DND-41 (cell line): ENCODE measurements at regions not wholly inside any gene's neighbourhood (a gene's known extent, or its start where the extent isn't known, plus 50 kb on each side); places are given as distances from the start of the nearest gene placed in this dataset.

ENCODE experiments used
- ATAC-seq: fragments of 200-7000 bp; cut with Tn5 transposase; 3 replicates; pipeline ENCODE4 v1.9.1; 2021; ENCODE audit warnings: low read depth; ENCODE audit not compliant: insufficient read depth
- DNase-seq: peaks from one replicate; pipeline ENCODE4 v3.0.0-alpha.2; 2020
- H2AFZ ChIP-seq: 2 replicates; pipeline ENCODE4 v1.6.0; 2012; ENCODE audit warnings: low read depth, low read length
- H3K27ac ChIP-seq: 2 replicates; pipeline ENCODE4 v1.5.1; 2012; ENCODE audit warnings: low read length, inconsistent platforms
- H3K27me3 ChIP-seq: fragments of 200-600 bp; sonication (generic); 2 replicates; pipeline ENCODE4 v1.6.0; 2012; ENCODE audit warnings: low read length, mild to moderate bottlenecking, inconsistent platforms; ENCODE audit not compliant: insufficient read depth, poor library complexity
- H3K36me3 ChIP-seq: 2 replicates; pipeline ENCODE4 v1.5.1; 2012; ENCODE audit warnings: low read length, inconsistent platforms; ENCODE audit not compliant: insufficient read depth
- H3K4me1 ChIP-seq: 2 replicates; pipeline ENCODE4 v1.5.1; 2012; ENCODE audit warnings: mild to moderate bottlenecking, low read length; ENCODE audit not compliant: insufficient read depth
- H3K4me2 ChIP-seq: 2 replicates; pipeline ENCODE4 v1.6.0; 2012; ENCODE audit warnings: mild to moderate bottlenecking, moderate library complexity, low read length, inconsistent platforms; ENCODE audit not compliant: insufficient read depth
- H3K4me3 ChIP-seq, 2 experiments: fragments of 200-600 bp in 1 of 2; shearing (Covaris generic) in 1 of 2; 2 replicates each; pipeline ENCODE4 v1.5.1; 2012 to 2016; ENCODE audit warnings: inconsistent platforms in 2 of 2, low read length in 2 of 2, mild to moderate bottlenecking in 2 of 2, low read depth in 1 of 2, moderate library complexity in 1 of 2
- H3K79me2 ChIP-seq: 2 replicates; pipeline ENCODE4 v1.6.0; 2012; ENCODE audit warnings: low read length, inconsistent platforms; ENCODE audit not compliant: insufficient read depth
- H3K9ac ChIP-seq: 2 replicates; pipeline ENCODE4 v1.6.0; 2012; ENCODE audit warnings: low read depth, mild to moderate bottlenecking, inconsistent platforms, low read length, moderate library complexity
- H3K9me3 ChIP-seq: 2 replicates; pipeline ENCODE4 v1.5.1; 2012; ENCODE audit warnings: low read length, moderate library complexity, mild to moderate bottlenecking, inconsistent platforms; ENCODE audit not compliant: insufficient read depth, severe bottlenecking
- H4K20me1 ChIP-seq: 2 replicates; pipeline ENCODE4 v1.6.0; 2012; ENCODE audit warnings: low read length; ENCODE audit not compliant: insufficient read depth
- CTCF ChIP-seq: IDR thresholded peaks from 2 replicates; pipeline ENCODE4 v1.5.1; 2012; ENCODE audit warnings: borderline replicate concordance, low read length, moderate library complexity, mild to moderate bottlenecking; ENCODE audit not compliant: poor library complexity, severe bottlenecking; ENCODE audit errors: extremely low read depth
- EZH2 ChIP-seq: IDR thresholded peaks from 3 replicates; pipeline ENCODE4 v1.6.1; 2012; ENCODE audit warnings: borderline replicate concordance, low read depth, mild to moderate bottlenecking, moderate library complexity, low read length, inconsistent platforms; ENCODE audit not compliant: severe bottlenecking

- H3K9me3 ChIP-seq = no peaks in the 10 kb centered on the region
- no peaks in the 10 kb centered on the region for H4K20me1 ChIP-seq
- no peaks in the 10 kb centered on the region for H3K27me3 ChIP-seq
- TF ChIP-seq EZH2 (no peak), CTCF (no peak)
- H3K79me2 ChIP-seq = no peaks in the 10 kb centered on the region
- no peak for DNase-seq
- H3K27ac ChIP-seq = no peak overlapping the region
- H2AFZ ChIP-seq = no peak overlapping the region
- no peak overlapping the region for H3K4me2 ChIP-seq
- H3K4me3 ChIP-seq = no peak overlapping the region
- H3K36me3 ChIP-seq = no peaks in the 10 kb centered on the region
- ATAC-seq = no peak
- H3K4me1 ChIP-seq = peaks cover 11% of the 10 kb centered on the region
- no peak overlapping the region for H3K9ac ChIP-seq
These were observed 128.4 kb upstream of the LPP start for GRCh38 chr3:188025555-188025954.

- Histone ChIP-seq H3K79me2 (no peaks in the 10 kb centered on the region), H3K27me3 (no peaks in the 10 kb centered on the region), H3K36me3 (no peaks in the 10 kb centered on the region), H3K27ac (no peak overlapping the region), H2AFZ (no peak overlapping the region), H4K20me1 (no peaks in the 10 kb centered on the region), H3K9me3 (no peaks in the 10 kb centered on the region), H3K9ac (no peak overlapping the region), H3K4me2 (no peak overlapping the region), H3K4me3 (no peak overlapping the region), H3K4me1 (peaks cover 19% of the 10 kb centered on the region)
- TF ChIP-seq EZH2 = no peak
- no peak for TF ChIP-seq CTCF
- no peak for ATAC-seq
- DNase-seq = no peak
These were observed 127.6 kb upstream of the LPP start for GRCh38 chr3:188026191-188026968.

GRCh38 chr3:188031121-188031520, 122.8 kb upstream of the LPP start:
- Histone ChIP-seq H3K79me2 (no peaks in the 10 kb centered on the region), H3K36me3 (no peaks in the 10 kb centered on the region), H3K4me1 (peaks cover 34% of the 10 kb centered on the region), H3K9ac (peak overlapping the region; percentile 42), H4K20me1 (no peaks in the 10 kb centered on the region), H2AFZ (peak overlapping the region; percentile 58), H3K27ac (peak overlapping the region; percentile 86), H3K4me2 (peak overlapping the region; percentile 8), H3K27me3 (no peaks in the 10 kb centered on the region), H3K4me3 (no peak overlapping the region), H3K9me3 (no peaks in the 10 kb centered on the region)
- DNase-seq = peak; percentile 76
- TF ChIP-seq CTCF = peak; percentile 59
- no peak for TF ChIP-seq EZH2
- peak; percentile 96 for ATAC-seq

GRCh38 chr3:188034989-188035388, 119.0 kb upstream of the LPP start:
- TF ChIP-seq CTCF = no peak
- TF ChIP-seq EZH2 = no peak
- no peak for DNase-seq
- Histone ChIP-seq H3K4me1 (peaks cover 39% of the 10 kb centered on the region), H3K27ac (no peak overlapping the region), H3K79me2 (no peaks in the 10 kb centered on the region), H3K36me3 (no peaks in the 10 kb centered on the region), H4K20me1 (no peaks in the 10 kb centered on the region), H3K9ac (no peak overlapping the region), H3K4me2 (no peak overlapping the region), H3K27me3 (no peaks in the 10 kb centered on the region), H2AFZ (no peak overlapping the region), H3K4me3 (no peak overlapping the region), H3K9me3 (no peaks in the 10 kb centered on the region)
- no peak for ATAC-seq
